A549 (cell line): ENCODE measurements at regions not wholly inside any gene's neighbourhood (a gene's known extent, or its start where the extent isn't known, plus 50 kb on each side); places are given as distances from the start of the nearest gene placed in this dataset.

Source experiments
- ATAC-seq, 2 experiments: fragments of 200-7000 bp in 1 of 2; fragments of >200 bp in 1 of 2; cut with Nextera tagmentation in 1 of 2; cut with Tn5 transposase in 1 of 2; 3 replicates each; pipeline versions ENCODE4 v1.8.0 to v1.9.1; 2018 to 2020; ENCODE audit warnings: mild to moderate bottlenecking in 1 of 2, moderate library complexity in 1 of 2
- CTCF ChIA-PET: fragments of 300-600 bp; sonication (Branson Sonifier 250); formaldehyde crosslinking; extraction: SDS; loops from one replicate; lab custom pipeline; 2021; ENCODE audit warnings: antibody characterized with exemption, inconsistent platforms; lab: Yijun Ruan, JAX
- POLR2A ChIA-PET: fragments of 350-600 bp; formaldehyde crosslinking; extraction: SDS; loops from one replicate; lab custom pipeline; 2021; ENCODE audit warnings: antibody characterized with exemption, inconsistent platforms; lab: Yijun Ruan, JAX
- DNase-seq, 2 experiments: peaks; one replicate each; pipeline versions ENCODE4 v3.0.0 to v3.0.0-alpha.2; 2011 to 2016; ENCODE audit warnings: low read depth in 1 of 2, low spot score in 1 of 2
- FAIRE-seq: peaks from 2 replicates; lab custom pipeline; 2011; peaks lifted over from hg19 to GRCh38; lab: Jason Lieb, UNC
- H3K27ac ChIP-seq, 2 experiments: fragments of >200 bp; sonication (Bioruptor Twin); formaldehyde crosslinking; 3 replicates each; pipeline ENCODE4 v1.5.1; 2016 to 2017
- H3K4me1 ChIP-seq: fragments of >200 bp; sonication (Bioruptor Twin); formaldehyde crosslinking; 3 replicates; pipeline ENCODE4 v1.6.1; 2016
- H3K4me2 ChIP-seq: fragments of >200 bp; sonication (Bioruptor Twin); formaldehyde crosslinking; 3 replicates; pipeline ENCODE4 v1.6.1; 2016
- H3K4me3 ChIP-seq: fragments of >200 bp; sonication (Bioruptor Twin); formaldehyde crosslinking; 3 replicates; pipeline ENCODE4 v1.5.1; 2016
- H3K9me3 ChIP-seq: fragments of >200 bp; sonication (Bioruptor Twin); formaldehyde crosslinking; 3 replicates; pipeline ENCODE4 v1.6.1; 2016
- BHLHE40 ChIP-seq: IDR thresholded peaks from 2 replicates; pipeline ENCODE4 v1.6.1; 2012; ENCODE audit warnings: low read depth, low read length, inconsistent platforms
- CBX2 ChIP-seq: fragments of 200-600 bp; sonication (generic); IDR thresholded peaks from 2 replicates; pipeline ENCODE4 v1.6.1; 2016; ENCODE audit warnings: low read depth, mild to moderate bottlenecking, borderline replicate concordance
- CBX8 ChIP-seq: fragments of 200-600 bp; sonication (generic); IDR thresholded peaks from 2 replicates; pipeline ENCODE4 v1.6.1; 2016
- CEBPB ChIP-seq, 2 experiments: fragments of >200 bp in 1 of 2; sonication (Bioruptor Twin) in 1 of 2; formaldehyde crosslinking in 1 of 2; IDR thresholded peaks; 2 replicates each; pipeline ENCODE4 v1.6.1; 2012 to 2016
- CHD2 ChIP-seq: fragments of 150-350 bp; IDR thresholded peaks from 2 replicates; pipeline ENCODE4 v1.6.1; 2014; ENCODE audit warnings: low read length; ENCODE audit not compliant: partially characterized antibody
- EHMT2 ChIP-seq: fragments of 200-600 bp; sonication (generic); IDR thresholded peaks from 2 replicates; pipeline ENCODE4 v1.6.1; 2016; ENCODE audit warnings: antibody characterized with exemption, low read depth, mild to moderate bottlenecking, moderate library complexity
- ESRRA ChIP-seq: fragments of 150-350 bp; IDR thresholded peaks from 2 replicates; pipeline ENCODE4 v1.6.1; 2014; ENCODE audit warnings: mild to moderate bottlenecking, low read length, borderline replicate concordance
- FOXS1 ChIP-seq: fragments of 250-450 bp; sonication (Bioruptor Pico); IDR thresholded peaks from 2 replicates; pipeline ENCODE4 v1.5.0; 2020; ENCODE audit warnings: mild to moderate bottlenecking, moderate library complexity
- GATA3 ChIP-seq: IDR thresholded peaks from 2 replicates; pipeline ENCODE4 v1.6.1; 2012; ENCODE audit warnings: borderline replicate concordance
- HOXA7 ChIP-seq: fragments of 250-450 bp; sonication (Bioruptor Pico); IDR thresholded peaks from 2 replicates; pipeline ENCODE4 v1.5.0; 2020; ENCODE audit warnings: mild to moderate bottlenecking, moderate library complexity
- HOXB13 ChIP-seq: fragments of 250-450 bp; sonication (Bioruptor Pico); IDR thresholded peaks from 2 replicates; pipeline ENCODE4 v1.5.0; 2020; ENCODE audit warnings: low read depth, mild to moderate bottlenecking, moderate library complexity
- JUN ChIP-seq, 2 experiments: fragments of >200 bp; sonication (Bioruptor Twin); formaldehyde crosslinking; IDR thresholded peaks; 2 replicates in 1 of 2; 3 replicates in 1 of 2; pipeline ENCODE4 v1.6.1; 2016 to 2017
- JUNB ChIP-seq: fragments of >200 bp; sonication (Bioruptor Twin); formaldehyde crosslinking; IDR thresholded peaks from 2 replicates; pipeline ENCODE4 v1.6.1; 2016
- MYC ChIP-seq: IDR thresholded peaks from 2 replicates; pipeline ENCODE4 v1.6.1; 2012; ENCODE audit warnings: mild to moderate bottlenecking, inconsistent platforms, low read length, improper control_type of control experiment, borderline replicate concordance
- NR3C1 ChIP-seq: fragments of >200 bp; sonication (Bioruptor Twin); formaldehyde crosslinking; IDR thresholded peaks from 3 replicates; pipeline ENCODE4 v1.6.1; 2017
- PHF8 ChIP-seq: fragments of 200-600 bp; sonication (generic); IDR thresholded peaks from 2 replicates; pipeline ENCODE4 v1.6.1; 2016; ENCODE audit warnings: low read depth, mild to moderate bottlenecking, antibody characterized with exemption, moderate library complexity, borderline replicate concordance
- POLR2A ChIP-seq: IDR thresholded peaks from 2 replicates; pipeline ENCODE4 v1.6.1; 2012; ENCODE audit warnings: mild to moderate bottlenecking, low read length
- RAD21 ChIP-seq, 2 experiments: fragments of >200 bp in 1 of 2; sonication (Bioruptor Twin) in 1 of 2; formaldehyde crosslinking in 1 of 2; IDR thresholded peaks in 1 of 2; conservative IDR thresholded peaks in 1 of 2; 2 replicates in 1 of 2; 3 replicates in 1 of 2; pipeline ENCODE4 v1.6.1; 2012 to 2018; ENCODE audit warnings: inconsistent platforms in 1 of 2
- RARB ChIP-seq: fragments of 250-450 bp; sonication (Bioruptor Pico); IDR thresholded peaks from 2 replicates; pipeline ENCODE4 v1.8.0; 2021; ENCODE audit warnings: mild to moderate bottlenecking, moderate library complexity
- RFX5 ChIP-seq: fragments of 450-650 bp; IDR thresholded peaks from 2 replicates; pipeline ENCODE4 v1.7.1; 2014; ENCODE audit warnings: antibody characterized with exemption, mild to moderate bottlenecking, moderate library complexity
- RNF2 ChIP-seq: fragments of 200-600 bp; sonication (generic); IDR thresholded peaks from 2 replicates; pipeline ENCODE4 v1.6.1; 2016; ENCODE audit warnings: low read depth, mild to moderate bottlenecking, antibody characterized with exemption, moderate library complexity, borderline replicate concordance
- SMC3 ChIP-seq: fragments of >200 bp; sonication (Bioruptor Twin); formaldehyde crosslinking; IDR thresholded peaks from 3 replicates; pipeline ENCODE4 v1.6.1; 2018; ENCODE audit warnings: inconsistent platforms
- ZC3H11A ChIP-seq: fragments of 450-650 bp; IDR thresholded peaks from 2 replicates; pipeline ENCODE4 v1.6.1; 2014; ENCODE audit warnings: antibody characterized with exemption, mild to moderate bottlenecking
- ZFP36 ChIP-seq: fragments of 450-650 bp; IDR thresholded peaks from 2 replicates; pipeline ENCODE4 v1.6.1; 2014; ENCODE audit warnings: borderline replicate concordance; ENCODE audit not compliant: partially characterized antibody
- ZNF302 ChIP-seq: fragments of 250-450 bp; sonication (Bioruptor Pico); IDR thresholded peaks from 2 replicates; pipeline ENCODE4 v1.9.0; 2021; ENCODE audit warnings: inconsistent platforms, mild to moderate bottlenecking, moderate library complexity
- ZSCAN20 ChIP-seq: fragments of 250-450 bp; sonication (Bioruptor Pico); IDR thresholded peaks from 2 replicates; pipeline ENCODE4 v1.8.0; 2022; ENCODE audit warnings: mild to moderate bottlenecking, moderate library complexity
- WGBS: methylation state at CpG from one replicate; pipeline ENCODE4 v1.1.6; 2017; ENCODE audit errors: missing lambda C conversion rate; 5-methylcytosine and 5-hydroxymethylcytosine counted together
- TF ChIP-seq, protein P1 (sequence below): fragments of >200 bp; sonication (Bioruptor Twin); formaldehyde crosslinking; IDR thresholded peaks from 3 replicates; pipeline ENCODE4 v1.6.1; 2016
- TF ChIP-seq, protein P2 (sequence below): fragments of 150-350 bp; IDR thresholded peaks from 2 replicates; pipeline ENCODE4 v1.6.1; 2014; ENCODE audit warnings: low read depth, mild to moderate bottlenecking, low read length
- TF ChIP-seq, protein P3 (sequence below): IDR thresholded peaks from 2 replicates; pipeline ENCODE4 v1.6.1; 2012
- TF ChIP-seq, protein P4 (sequence below): fragments of 200-600 bp; sonication (generic); IDR thresholded peaks from 2 replicates; pipeline ENCODE4 v1.6.1; 2016; ENCODE audit warnings: antibody characterized with exemption, mild to moderate bottlenecking, moderate library complexity
- TF ChIP-seq, protein P5 (sequence below): fragments of >200 bp; sonication (Bioruptor Twin); formaldehyde crosslinking; IDR thresholded peaks from 2 replicates; pipeline ENCODE4 v1.6.1; 2016

DNA sequence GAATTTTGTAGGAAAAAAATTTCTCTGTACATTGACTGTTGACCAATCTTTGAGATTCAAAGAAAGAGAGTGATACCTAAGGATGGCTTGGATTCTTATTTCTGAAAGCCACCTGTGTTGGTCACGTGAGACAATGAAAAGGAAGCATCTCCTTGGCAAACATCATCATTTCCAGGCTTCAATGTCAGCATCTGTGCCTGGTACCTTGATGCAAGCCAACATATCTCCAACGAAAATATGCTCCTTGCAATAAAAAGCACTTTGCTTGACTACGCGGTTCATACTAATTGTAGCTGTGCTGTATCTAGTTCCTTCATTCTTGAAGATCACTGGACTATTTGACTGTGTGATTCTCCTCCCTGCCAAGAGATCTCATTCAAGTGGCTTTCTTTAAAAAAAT, 503.4 kb upstream of the PSMD7 start:
- Histone ChIP-seq H3K9me3 (no peaks in the 10 kb centered on the region), H3K4me2 (no peak overlapping the region), H3K27ac (no peak overlapping the region), H3K4me1 (no peaks in the 10 kb centered on the region), H3K4me3 (no peak overlapping the region)
- no peak for FAIRE-seq
- no peak for ATAC-seq
- TF ChIP-seq GATA3 (no peak), CEBPB (IDR thresholded peaks at IDR 0.05) (no peak), NR3C1 (no peak), JUNB (no peak), RARB (CRISPR knock-in tag) (no peak), ZSCAN20 (CRISPR knock-in tag) (no peak), EHMT2 (no peak), ZNF302 (CRISPR knock-in tag) (no peak), BHLHE40 (no peak), SMC3 (no peak), FOXS1 (CRISPR knock-in tag) (no peak), RNF2 (no peak), ESRRA (no peak), CHD2 (no peak), ZFP36 (no peak), RFX5 (no peak), ZC3H11A (no peak)
- TF ChIP-seq, protein P1, sequence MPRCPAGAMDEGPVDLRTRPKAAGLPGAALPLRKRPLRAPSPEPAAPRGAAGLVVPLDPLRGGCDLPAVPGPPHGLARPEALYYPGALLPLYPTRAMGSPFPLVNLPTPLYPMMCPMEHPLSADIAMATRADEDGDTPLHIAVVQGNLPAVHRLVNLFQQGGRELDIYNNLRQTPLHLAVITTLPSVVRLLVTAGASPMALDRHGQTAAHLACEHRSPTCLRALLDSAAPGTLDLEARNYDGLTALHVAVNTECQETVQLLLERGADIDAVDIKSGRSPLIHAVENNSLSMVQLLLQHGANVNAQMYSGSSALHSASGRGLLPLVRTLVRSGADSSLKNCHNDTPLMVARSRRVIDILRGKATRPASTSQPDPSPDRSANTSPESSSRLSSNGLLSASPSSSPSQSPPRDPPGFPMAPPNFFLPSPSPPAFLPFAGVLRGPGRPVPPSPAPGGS: no peak
- TF ChIP-seq, protein P2, sequence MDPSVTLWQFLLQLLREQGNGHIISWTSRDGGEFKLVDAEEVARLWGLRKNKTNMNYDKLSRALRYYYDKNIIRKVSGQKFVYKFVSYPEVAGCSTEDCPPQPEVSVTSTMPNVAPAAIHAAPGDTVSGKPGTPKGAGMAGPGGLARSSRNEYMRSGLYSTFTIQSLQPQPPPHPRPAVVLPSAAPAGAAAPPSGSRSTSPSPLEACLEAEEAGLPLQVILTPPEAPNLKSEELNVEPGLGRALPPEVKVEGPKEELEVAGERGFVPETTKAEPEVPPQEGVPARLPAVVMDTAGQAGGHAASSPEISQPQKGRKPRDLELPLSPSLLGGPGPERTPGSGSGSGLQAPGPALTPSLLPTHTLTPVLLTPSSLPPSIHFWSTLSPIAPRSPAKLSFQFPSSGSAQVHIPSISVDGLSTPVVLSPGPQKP: no peak
- TF ChIP-seq, protein P3, sequence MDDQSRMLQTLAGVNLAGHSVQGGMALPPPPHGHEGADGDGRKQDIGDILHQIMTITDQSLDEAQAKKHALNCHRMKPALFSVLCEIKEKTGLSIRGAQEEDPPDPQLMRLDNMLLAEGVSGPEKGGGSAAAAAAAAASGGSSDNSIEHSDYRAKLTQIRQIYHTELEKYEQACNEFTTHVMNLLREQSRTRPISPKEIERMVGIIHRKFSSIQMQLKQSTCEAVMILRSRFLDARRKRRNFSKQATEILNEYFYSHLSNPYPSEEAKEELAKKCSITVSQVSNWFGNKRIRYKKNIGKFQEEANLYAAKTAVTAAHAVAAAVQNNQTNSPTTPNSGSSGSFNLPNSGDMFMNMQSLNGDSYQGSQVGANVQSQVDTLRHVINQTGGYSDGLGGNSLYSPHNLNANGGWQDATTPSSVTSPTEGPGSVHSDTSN: no peak
- CTCF ChIA-PET: no interaction called here
- POLR2A ChIA-PET: no interaction called here
- 44% methylated on average over 4 of the region's 4 CpGs for WGBS
- no peak for DNase-seq

DNA sequence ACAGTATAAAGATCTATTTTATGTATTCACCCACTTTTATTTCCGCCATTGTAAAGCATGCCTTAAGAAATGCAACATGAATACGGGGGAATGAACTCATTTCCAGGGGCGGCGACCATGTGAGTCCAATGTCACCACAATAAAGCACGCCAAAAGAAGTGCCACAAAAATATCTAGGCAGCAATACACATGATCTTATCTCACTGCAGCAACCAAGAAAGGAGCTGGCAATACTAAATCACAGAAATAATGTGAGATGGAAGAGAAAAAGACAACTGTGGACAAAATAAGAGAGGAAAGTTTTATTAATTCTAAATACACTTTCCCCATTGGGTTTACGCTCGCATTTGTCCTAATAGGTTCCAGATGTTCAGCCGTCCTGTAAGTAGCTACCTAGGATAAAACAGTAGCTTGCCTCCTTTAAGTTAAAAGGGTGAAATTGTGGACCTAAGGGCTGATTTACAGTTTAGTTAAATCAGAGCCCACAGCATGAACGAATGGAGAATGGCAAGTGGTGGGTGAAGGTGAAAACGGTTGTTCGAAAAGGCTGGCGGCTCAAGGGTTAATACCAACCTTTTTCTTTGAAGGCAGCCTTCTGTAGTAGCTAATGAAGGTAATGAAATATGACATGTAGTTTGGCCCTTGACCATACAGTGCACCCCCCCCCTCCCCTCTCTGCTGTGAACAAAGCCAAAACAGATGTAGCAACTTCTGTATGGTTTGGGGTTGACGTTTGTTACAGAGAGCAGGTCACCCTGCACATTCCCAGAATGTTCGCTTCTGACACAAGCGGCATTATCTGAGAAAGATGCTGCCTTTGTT, 504.2 kb upstream of the PSMD7 start:
- Histone ChIP-seq H3K9me3 (no peaks in the 10 kb centered on the region), H3K4me2 (no peak overlapping the region), H3K4me3 (no peak overlapping the region), H3K27ac (no peak overlapping the region), H3K4me1 (no peaks in the 10 kb centered on the region)
- DNase-seq (no peak), ATAC-seq (no peak), FAIRE-seq (no peak)
- ChIA-PET POLR2A (no interaction called here), CTCF (no interaction called here)
- 29% methylated on average over 15 of the region's 15 CpGs for WGBS
- TF ChIP-seq HOXA7: no peak
- TF ChIP-seq HOXB13: no peak
- TF ChIP-seq PHF8: no peak
- TF ChIP-seq JUN (IDR thresholded peaks at IDR 0.05): no peak
- no peak for TF ChIP-seq MYC
- TF ChIP-seq CBX8: no peak
- no peak for TF ChIP-seq ZSCAN20 (CRISPR knock-in tag)
- TF ChIP-seq BHLHE40: no peak
- no peak for TF ChIP-seq RAD21 (conservative IDR thresholded peaks at IDR 0.05 in 1 of 2, IDR thresholded peaks at IDR 0.05 in 1 of 2)
- TF ChIP-seq, protein P4, sequence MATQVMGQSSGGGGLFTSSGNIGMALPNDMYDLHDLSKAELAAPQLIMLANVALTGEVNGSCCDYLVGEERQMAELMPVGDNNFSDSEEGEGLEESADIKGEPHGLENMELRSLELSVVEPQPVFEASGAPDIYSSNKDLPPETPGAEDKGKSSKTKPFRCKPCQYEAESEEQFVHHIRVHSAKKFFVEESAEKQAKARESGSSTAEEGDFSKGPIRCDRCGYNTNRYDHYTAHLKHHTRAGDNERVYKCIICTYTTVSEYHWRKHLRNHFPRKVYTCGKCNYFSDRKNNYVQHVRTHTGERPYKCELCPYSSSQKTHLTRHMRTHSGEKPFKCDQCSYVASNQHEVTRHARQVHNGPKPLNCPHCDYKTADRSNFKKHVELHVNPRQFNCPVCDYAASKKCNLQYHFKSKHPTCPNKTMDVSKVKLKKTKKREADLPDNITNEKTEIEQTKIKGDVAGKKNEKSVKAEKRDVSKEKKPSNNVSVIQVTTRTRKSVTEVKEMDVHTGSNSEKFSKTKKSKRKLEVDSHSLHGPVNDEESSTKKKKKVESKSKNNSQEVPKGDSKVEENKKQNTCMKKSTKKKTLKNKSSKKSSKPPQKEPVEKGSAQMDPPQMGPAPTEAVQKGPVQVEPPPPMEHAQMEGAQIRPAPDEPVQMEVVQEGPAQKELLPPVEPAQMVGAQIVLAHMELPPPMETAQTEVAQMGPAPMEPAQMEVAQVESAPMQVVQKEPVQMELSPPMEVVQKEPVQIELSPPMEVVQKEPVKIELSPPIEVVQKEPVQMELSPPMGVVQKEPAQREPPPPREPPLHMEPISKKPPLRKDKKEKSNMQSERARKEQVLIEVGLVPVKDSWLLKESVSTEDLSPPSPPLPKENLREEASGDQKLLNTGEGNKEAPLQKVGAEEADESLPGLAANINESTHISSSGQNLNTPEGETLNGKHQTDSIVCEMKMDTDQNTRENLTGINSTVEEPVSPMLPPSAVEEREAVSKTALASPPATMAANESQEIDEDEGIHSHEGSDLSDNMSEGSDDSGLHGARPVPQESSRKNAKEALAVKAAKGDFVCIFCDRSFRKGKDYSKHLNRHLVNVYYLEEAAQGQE: no peak
- no peak for TF ChIP-seq POLR2A
- no peak for TF ChIP-seq ZNF302 (CRISPR knock-in tag)
- TF ChIP-seq, protein P5, sequence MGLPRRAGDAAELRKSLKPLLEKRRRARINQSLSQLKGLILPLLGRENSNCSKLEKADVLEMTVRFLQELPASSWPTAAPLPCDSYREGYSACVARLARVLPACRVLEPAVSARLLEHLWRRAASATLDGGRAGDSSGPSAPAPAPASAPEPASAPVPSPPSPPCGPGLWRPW: no peak
- no peak for TF ChIP-seq JUNB
- TF ChIP-seq CHD2: no peak
- no peak for TF ChIP-seq CBX2
